Rectal smooth muscle tissue (tissue), 1 donor: ENCODE measurements at regions not wholly inside any gene's neighbourhood (a gene's known extent, or its start where the extent isn't known, plus 50 kb on each side); places are given as distances from the start of the nearest gene placed in this dataset.

Experiments used
- H3K27ac ChIP-seq: one replicate; pipeline ENCODE4 v1.7.0; 2013; ENCODE audit warnings: low read depth, low read length, inconsistent platforms
- H3K27me3 ChIP-seq: one replicate; pipeline ENCODE4 v1.7.0; 2013; ENCODE audit warnings: low read length; ENCODE audit not compliant: control insufficient read depth, insufficient read depth
- H3K36me3 ChIP-seq: one replicate; pipeline ENCODE4 v1.7.0; 2013; ENCODE audit warnings: low read length; ENCODE audit not compliant: control insufficient read depth, insufficient read depth
- H3K4me1 ChIP-seq: one replicate; pipeline ENCODE4 v1.7.0; 2013; ENCODE audit warnings: low read length; ENCODE audit not compliant: control insufficient read depth, insufficient read depth
- H3K4me3 ChIP-seq: one replicate; pipeline ENCODE4 v1.7.0; 2013; ENCODE audit warnings: low read length
- H3K9ac ChIP-seq: one replicate; pipeline ENCODE4 v1.7.0; 2013; ENCODE audit warnings: low read length

DNA sequence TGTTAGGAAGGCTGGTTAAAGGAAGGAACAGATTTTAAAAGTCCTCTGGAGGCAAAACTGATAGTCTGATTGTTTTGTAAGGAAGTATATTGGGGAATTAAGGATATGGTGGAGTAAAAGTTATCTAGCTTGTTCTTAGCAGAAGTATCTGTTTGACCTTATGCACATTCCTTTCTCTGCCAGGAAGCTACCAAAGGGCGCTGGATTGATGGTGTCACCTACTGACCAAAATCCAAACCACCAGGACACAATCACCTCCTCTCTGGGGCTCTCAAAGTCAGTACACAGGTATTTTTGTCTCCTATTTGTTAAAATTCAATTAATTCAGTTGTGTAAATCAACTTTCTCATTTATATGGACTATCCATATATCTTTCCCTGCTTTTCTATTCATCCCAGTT, 484.5 kb downstream of the NUP35 start:
- Histone ChIP-seq H3K9ac (no peak overlapping the region), H3K27me3 (no peaks in the 10 kb centered on the region), H3K4me1 (no peaks in the 10 kb centered on the region), H3K36me3 (no peaks in the 10 kb centered on the region), H3K4me3 (no peak overlapping the region), H3K27ac (no peak overlapping the region)

DNA sequence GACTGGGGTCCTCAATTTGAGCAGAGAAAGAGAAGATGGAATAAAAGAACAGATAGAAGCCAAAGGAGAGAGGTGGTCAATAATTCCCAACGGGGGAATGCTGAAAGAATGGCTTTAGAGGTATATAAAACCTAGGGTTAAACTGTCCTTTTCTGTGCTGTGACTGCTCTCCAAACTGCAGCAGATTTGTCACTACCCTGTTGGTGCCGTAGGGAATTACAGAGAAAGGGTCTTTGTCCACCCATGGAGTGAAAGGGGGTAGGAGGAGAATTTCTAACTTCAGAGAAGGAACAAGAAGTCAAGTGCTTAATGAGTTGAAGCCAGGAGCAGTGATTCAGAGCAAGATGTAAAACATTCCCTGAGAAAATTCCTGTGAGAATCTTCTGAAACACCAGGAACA, 486.5 kb downstream of the NUP35 start:
- H3K36me3 ChIP-seq, result no peaks in the 10 kb centered on the region
- H3K27ac ChIP-seq, result no peak overlapping the region
- no peak overlapping the region for H3K9ac ChIP-seq
- H3K27me3 ChIP-seq, result no peaks in the 10 kb centered on the region
- H3K4me3 ChIP-seq, result no peak overlapping the region
- H3K4me1 ChIP-seq, result no peaks in the 10 kb centered on the region

- H3K4me1 ChIP-seq, result no peaks in the 10 kb centered on the region
- H3K36me3 ChIP-seq, result no peaks in the 10 kb centered on the region
- H3K9ac ChIP-seq, result no peak overlapping the region
- no peak overlapping the region for H3K4me3 ChIP-seq
- H3K27ac ChIP-seq, result no peak overlapping the region
- H3K27me3 ChIP-seq, result no peaks in the 10 kb centered on the region
Observed at GRCh38 chr2:183614799-183615435, 490.7 kb downstream of the NUP35 start.

DNA sequence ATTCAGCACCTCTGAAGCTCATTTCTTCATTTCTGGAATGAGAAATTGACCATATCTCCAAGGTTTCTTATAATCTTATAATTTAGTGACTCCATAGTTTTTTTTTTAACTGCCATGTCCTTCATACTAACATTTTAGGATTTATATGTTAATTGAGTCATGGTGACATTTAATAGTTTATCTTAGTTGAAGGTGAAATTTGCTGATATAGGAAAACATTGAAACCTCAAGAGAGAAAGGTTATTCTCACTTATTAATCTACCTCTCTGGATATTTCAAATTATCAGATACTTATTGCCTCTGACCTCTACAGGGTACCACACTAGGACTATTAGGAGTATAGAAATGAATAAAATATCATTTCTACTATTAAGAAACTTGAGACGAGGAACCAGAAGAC, 499.0 kb downstream of the NUP35 start:
- no peak overlapping the region for H3K9ac ChIP-seq
- no peak overlapping the region for H3K4me3 ChIP-seq
- no peaks in the 10 kb centered on the region for H3K27me3 ChIP-seq
- no peaks in the 10 kb centered on the region for H3K36me3 ChIP-seq
- no peaks in the 10 kb centered on the region for H3K4me1 ChIP-seq
- H3K27ac ChIP-seq, result no peak overlapping the region

DNA sequence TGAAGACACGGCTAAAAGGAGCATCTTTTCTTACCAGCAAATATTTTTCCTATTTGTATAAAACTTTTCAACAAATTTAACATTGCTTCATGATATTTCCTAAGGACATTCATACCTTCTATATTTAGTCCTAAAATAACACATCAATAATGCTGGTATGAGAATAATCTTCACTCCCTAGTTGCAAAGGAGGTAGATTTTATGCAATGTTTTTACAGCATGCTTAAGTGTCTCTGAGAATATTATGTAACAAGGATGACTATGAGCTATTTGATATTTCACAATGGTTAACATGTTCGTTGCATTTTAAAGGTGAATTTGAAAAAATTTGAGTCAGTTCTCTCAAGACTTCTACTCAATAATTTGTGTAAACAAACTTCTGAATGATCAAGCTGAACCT, 506.7 kb downstream of the NUP35 start:
- no peak overlapping the region for H3K9ac ChIP-seq
- no peak overlapping the region for H3K4me3 ChIP-seq
- H3K4me1 ChIP-seq, result no peaks in the 10 kb centered on the region
- H3K27ac ChIP-seq, result no peak overlapping the region
- H3K36me3 ChIP-seq, result no peaks in the 10 kb centered on the region
- H3K27me3 ChIP-seq, result no peaks in the 10 kb centered on the region

DNA sequence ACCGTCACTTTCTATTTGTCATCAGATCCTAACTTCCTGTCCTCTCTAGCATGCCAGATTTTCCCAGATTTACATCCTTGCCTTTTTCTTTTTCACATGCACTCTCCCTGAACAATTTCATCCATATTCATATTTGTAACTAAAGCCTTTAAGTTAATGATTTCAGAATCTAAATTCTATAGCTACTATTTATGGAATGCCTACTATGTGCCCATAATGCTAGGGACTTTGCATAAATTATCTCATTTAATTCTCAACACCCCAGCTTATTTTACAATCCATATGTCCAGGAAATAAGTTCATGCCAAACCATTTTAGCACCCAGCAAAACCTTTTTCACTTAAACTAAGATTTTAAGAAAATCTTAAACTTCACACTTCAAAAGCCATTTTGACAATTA, 531.9 kb downstream of the NUP35 start:
- Histone ChIP-seq H3K27me3 (no peaks in the 10 kb centered on the region), H3K27ac (no peak overlapping the region), H3K4me1 (no peaks in the 10 kb centered on the region), H3K36me3 (no peaks in the 10 kb centered on the region), H3K4me3 (no peak overlapping the region), H3K9ac (no peak overlapping the region)

DNA sequence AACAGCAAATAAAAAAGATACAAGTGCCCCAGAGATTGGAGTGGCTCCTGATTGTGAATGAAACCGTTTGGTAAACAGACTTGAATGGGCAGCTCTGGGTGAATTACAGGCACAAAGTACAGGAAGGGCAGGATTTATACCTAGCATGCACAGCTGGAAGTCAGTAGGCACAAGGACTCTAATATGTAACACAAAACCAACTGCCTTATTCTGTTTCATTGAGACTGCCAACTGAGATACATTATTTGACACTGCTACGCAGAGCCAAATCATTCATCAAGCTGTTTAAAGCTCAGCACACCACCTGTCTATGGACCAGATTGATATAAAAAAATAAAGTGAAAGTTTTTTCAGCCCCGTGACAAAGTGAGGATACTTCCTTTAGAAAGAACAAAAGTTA, 541.2 kb downstream of the NUP35 start:
- Histone ChIP-seq H3K4me1 (no peaks in the 10 kb centered on the region), H3K4me3 (no peak overlapping the region), H3K27ac (no peak overlapping the region), H3K36me3 (no peaks in the 10 kb centered on the region), H3K9ac (no peak overlapping the region), H3K27me3 (no peaks in the 10 kb centered on the region)

- no peak overlapping the region for H3K4me3 ChIP-seq
- no peaks in the 10 kb centered on the region for H3K4me1 ChIP-seq
- H3K27me3 ChIP-seq, result no peaks in the 10 kb centered on the region
- no peak overlapping the region for H3K9ac ChIP-seq
- no peak overlapping the region for H3K27ac ChIP-seq
- no peaks in the 10 kb centered on the region for H3K36me3 ChIP-seq
Observed at GRCh38 chr2:183666031-183666430, 541.8 kb downstream of the NUP35 start.

GRCh38 chr2:183671233-183671632, 547.0 kb downstream of the NUP35 start:
- Histone ChIP-seq H3K4me1 (no peaks in the 10 kb centered on the region), H3K9ac (no peak overlapping the region), H3K27me3 (no peaks in the 10 kb centered on the region), H3K4me3 (no peak overlapping the region), H3K27ac (no peak overlapping the region), H3K36me3 (no peaks in the 10 kb centered on the region)

DNA sequence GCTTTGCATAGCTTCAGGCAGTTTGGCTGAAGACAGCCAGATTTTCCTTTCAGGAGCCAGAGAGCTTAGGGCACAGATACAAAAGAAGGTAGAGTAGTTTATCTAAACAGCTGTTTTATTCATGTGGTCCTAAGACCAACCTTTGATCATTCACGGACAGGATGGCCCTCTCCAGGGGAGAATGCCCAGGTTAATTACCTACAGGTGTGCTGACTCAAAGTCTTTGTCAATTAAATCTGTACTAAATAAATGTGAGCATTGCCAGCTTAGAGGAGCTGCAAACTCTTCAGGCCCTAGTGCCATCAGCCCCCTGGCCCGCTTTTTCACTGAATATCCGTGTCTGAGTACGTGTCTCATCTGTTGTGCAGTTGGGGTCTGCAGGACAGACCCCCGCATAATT, 554.7 kb downstream of the NUP35 start:
- H3K27me3 ChIP-seq, result no peaks in the 10 kb centered on the region
- no peaks in the 10 kb centered on the region for H3K36me3 ChIP-seq
- H3K9ac ChIP-seq, result no peak overlapping the region
- H3K4me1 ChIP-seq, result no peaks in the 10 kb centered on the region
- H3K4me3 ChIP-seq, result no peak overlapping the region
- no peak overlapping the region for H3K27ac ChIP-seq

GRCh38 chr2:183680573-183680972, 556.3 kb downstream of the NUP35 start:
- H3K4me3 ChIP-seq, result no peak overlapping the region
- H3K9ac ChIP-seq, result no peak overlapping the region
- H3K27me3 ChIP-seq, result no peaks in the 10 kb centered on the region
- no peak overlapping the region for H3K27ac ChIP-seq
- no peaks in the 10 kb centered on the region for H3K36me3 ChIP-seq
- H3K4me1 ChIP-seq, result no peaks in the 10 kb centered on the region

DNA sequence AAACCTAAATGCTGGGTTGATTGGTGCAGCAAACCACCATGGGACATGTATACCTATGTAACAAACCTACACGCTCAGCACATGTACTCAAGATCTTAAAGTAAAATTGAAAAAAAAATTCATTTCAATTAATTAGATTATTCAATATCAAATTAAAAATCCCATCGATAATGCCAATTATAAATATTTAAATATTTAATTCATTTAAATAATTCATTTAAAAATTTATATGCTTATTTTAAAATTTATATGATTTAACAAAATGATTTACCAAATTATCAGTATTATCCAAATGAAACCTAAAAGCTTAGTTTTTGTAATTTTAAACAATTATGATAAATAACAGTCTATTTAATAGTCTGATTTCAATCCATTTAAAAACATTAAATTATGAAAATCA, 560.4 kb downstream of the NUP35 start:
- no peaks in the 10 kb centered on the region for H3K4me1 ChIP-seq
- H3K27me3 ChIP-seq, result no peaks in the 10 kb centered on the region
- H3K27ac ChIP-seq, result no peak overlapping the region
- H3K4me3 ChIP-seq, result no peak overlapping the region
- H3K9ac ChIP-seq, result no peak overlapping the region
- H3K36me3 ChIP-seq, result no peaks in the 10 kb centered on the region

DNA sequence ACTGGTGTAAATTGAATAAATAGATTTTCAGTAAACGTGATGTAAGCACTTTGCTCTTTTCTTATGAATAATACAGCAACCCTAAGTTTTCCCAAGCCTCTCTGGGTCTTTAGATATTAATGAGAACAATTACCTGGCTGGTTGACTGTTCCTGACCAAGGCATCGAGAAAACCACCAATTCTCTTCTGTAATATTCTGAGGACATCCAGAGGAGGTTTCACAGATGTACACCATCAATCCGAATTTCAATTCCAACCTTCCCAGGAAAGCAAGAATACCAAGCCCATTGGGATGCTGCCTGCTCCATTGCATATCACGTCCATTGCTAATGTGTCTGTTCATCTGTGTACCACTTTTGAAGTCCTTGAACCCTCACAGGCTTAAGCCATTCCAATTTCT, 571.8 kb downstream of the NUP35 start:
- Histone ChIP-seq H3K4me1 (no peaks in the 10 kb centered on the region), H3K4me3 (no peak overlapping the region), H3K27ac (no peak overlapping the region), H3K27me3 (no peaks in the 10 kb centered on the region), H3K36me3 (no peaks in the 10 kb centered on the region), H3K9ac (no peak overlapping the region)
